Ishikawa (cell line): ENCODE measurements at regions not wholly inside any gene's neighbourhood (a gene's known extent, or its start where the extent isn't known, plus 50 kb on each side); places are given as distances from the start of the nearest gene placed in this dataset.

Experiments
- CEBPB ChIP-seq: IDR thresholded peaks from 2 replicates; pipeline ENCODE4 v1.6.1; 2012
- CREB1 ChIP-seq: IDR thresholded peaks from 2 replicates; pipeline ENCODE4 v1.6.1; 2012; ENCODE audit warnings: low read depth
- EGR1 ChIP-seq: IDR thresholded peaks from 2 replicates; pipeline ENCODE4 v1.6.1; 2012
- EP300 ChIP-seq: IDR thresholded peaks from 2 replicates; pipeline ENCODE4 v1.6.1; 2012; ENCODE audit warnings: borderline replicate concordance
- FOXM1 ChIP-seq: IDR thresholded peaks from 2 replicates; pipeline ENCODE4 v1.6.1; 2012; ENCODE audit warnings: low read depth, borderline replicate concordance
- NFIC ChIP-seq: IDR thresholded peaks from 2 replicates; pipeline ENCODE4 v1.6.1; 2012
- RAD21 ChIP-seq: IDR thresholded peaks from 2 replicates; pipeline ENCODE4 v1.6.1; 2012; ENCODE audit warnings: low read depth
- TAF1 ChIP-seq: IDR thresholded peaks from 2 replicates; pipeline ENCODE4 v1.6.1; 2012; ENCODE audit warnings: low read depth, mild to moderate bottlenecking
- TCF12 ChIP-seq: IDR thresholded peaks from 2 replicates; pipeline ENCODE4 v1.6.1; 2012; ENCODE audit warnings: low read depth
- TEAD4 ChIP-seq: IDR thresholded peaks from 2 replicates; pipeline ENCODE4 v1.6.1; 2012
- YY1 ChIP-seq: IDR thresholded peaks from 2 replicates; pipeline ENCODE4 v1.6.1; 2012; ENCODE audit warnings: low read depth
- ZBTB7A ChIP-seq: IDR thresholded peaks from 2 replicates; pipeline ENCODE4 v1.6.1; 2012; ENCODE audit warnings: low read depth
- TF ChIP-seq, protein P1 (sequence below): IDR thresholded peaks from 2 replicates; pipeline ENCODE4 v1.6.1; 2012; ENCODE audit warnings: low read depth, mild to moderate bottlenecking
- TF ChIP-seq, protein P2 (sequence below): IDR thresholded peaks from 2 replicates; pipeline ENCODE4 v1.6.1; 2012
- TF ChIP-seq, protein P3 (sequence below): IDR thresholded peaks from 2 replicates; pipeline ENCODE4 v1.6.1; 2012

DNA sequence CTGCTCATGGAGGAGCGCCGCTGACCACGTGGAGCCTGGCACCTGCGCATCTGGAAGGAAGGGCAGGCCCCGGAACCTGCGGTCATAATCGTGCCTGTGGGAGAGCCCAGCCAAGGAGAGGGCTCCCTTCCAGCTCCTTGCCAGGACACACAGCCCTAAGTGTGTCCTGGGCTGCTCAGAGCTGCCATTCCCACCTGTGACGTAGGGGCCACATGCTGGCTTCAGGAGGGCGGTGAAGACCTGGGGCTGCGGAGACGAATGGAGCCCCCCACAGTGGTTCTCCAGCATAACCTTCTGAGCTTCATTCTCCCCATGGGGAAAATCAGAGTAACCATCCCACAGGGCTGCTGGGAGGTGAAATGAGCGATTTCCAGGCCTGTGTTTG lies 127.6 kb upstream of the CHST15 start:
- TF ChIP-seq, protein P1, sequence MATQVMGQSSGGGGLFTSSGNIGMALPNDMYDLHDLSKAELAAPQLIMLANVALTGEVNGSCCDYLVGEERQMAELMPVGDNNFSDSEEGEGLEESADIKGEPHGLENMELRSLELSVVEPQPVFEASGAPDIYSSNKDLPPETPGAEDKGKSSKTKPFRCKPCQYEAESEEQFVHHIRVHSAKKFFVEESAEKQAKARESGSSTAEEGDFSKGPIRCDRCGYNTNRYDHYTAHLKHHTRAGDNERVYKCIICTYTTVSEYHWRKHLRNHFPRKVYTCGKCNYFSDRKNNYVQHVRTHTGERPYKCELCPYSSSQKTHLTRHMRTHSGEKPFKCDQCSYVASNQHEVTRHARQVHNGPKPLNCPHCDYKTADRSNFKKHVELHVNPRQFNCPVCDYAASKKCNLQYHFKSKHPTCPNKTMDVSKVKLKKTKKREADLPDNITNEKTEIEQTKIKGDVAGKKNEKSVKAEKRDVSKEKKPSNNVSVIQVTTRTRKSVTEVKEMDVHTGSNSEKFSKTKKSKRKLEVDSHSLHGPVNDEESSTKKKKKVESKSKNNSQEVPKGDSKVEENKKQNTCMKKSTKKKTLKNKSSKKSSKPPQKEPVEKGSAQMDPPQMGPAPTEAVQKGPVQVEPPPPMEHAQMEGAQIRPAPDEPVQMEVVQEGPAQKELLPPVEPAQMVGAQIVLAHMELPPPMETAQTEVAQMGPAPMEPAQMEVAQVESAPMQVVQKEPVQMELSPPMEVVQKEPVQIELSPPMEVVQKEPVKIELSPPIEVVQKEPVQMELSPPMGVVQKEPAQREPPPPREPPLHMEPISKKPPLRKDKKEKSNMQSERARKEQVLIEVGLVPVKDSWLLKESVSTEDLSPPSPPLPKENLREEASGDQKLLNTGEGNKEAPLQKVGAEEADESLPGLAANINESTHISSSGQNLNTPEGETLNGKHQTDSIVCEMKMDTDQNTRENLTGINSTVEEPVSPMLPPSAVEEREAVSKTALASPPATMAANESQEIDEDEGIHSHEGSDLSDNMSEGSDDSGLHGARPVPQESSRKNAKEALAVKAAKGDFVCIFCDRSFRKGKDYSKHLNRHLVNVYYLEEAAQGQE: no peak
- TF ChIP-seq, protein P2, sequence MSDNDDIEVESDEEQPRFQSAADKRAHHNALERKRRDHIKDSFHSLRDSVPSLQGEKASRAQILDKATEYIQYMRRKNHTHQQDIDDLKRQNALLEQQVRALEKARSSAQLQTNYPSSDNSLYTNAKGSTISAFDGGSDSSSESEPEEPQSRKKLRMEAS: no peak
- TF ChIP-seq NFIC (no peak), CREB1 (no peak)

DNA sequence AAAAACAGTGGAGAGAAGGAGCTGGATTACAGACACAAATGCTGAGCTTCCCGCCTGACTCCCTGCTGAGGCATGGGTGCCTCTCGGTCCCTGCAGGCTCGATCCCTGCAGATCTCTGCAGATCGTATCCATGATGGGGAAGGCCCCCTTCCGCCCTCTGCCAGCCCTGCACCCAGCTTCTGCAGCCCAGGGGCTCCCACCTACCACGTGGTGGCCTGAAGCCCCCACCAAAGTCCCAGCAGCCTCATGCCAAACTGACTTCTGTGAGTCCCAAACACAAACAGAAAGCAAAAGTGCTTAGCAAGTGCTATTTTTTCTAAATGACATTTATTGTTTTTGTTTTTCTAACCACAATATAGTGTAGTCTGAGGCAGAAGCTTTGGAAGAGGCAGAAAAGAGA lies 127.1 kb upstream of the CHST15 start:
- TF ChIP-seq, protein P3, sequence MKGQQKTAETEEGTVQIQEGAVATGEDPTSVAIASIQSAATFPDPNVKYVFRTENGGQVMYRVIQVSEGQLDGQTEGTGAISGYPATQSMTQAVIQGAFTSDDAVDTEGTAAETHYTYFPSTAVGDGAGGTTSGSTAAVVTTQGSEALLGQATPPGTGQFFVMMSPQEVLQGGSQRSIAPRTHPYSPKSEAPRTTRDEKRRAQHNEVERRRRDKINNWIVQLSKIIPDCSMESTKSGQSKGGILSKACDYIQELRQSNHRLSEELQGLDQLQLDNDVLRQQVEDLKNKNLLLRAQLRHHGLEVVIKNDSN: no peak
- TF ChIP-seq EP300 (no peak), TAF1 (no peak), CEBPB (no peak), TEAD4 (no peak), ZBTB7A (no peak), EGR1 (no peak), FOXM1 (no peak)
- TF ChIP-seq, protein P2: no peak
- TF ChIP-seq, protein P1: no peak

DNA sequence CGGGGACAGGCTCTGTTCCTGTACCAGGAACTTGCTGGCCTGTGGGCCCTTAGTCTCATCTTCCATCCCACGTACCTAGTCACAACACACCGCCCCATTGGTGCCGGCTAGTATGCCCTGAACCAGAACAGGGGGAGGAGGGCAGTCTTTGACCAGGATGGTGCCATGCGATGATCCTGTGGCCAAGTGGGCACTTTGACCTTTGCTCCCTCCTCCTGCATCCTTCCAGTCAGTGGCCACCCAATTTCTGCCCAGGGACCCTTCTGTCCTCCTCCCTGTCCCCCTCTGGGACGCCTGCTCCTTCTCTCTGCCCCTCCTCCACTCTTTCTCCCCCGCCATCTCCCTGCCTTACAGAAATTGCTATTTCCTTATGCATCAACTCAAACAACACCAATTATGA lies 126.3 kb upstream of the CHST15 start:
- TF ChIP-seq FOXM1: no peak
- no peak for TF ChIP-seq EGR1
- TF ChIP-seq CREB1: no peak
- TF ChIP-seq TEAD4: no peak
- no peak for TF ChIP-seq RAD21
- TF ChIP-seq, protein P3: no peak
- no peak for TF ChIP-seq CEBPB
- no peak for TF ChIP-seq TCF12
- no peak for TF ChIP-seq EP300
- TF ChIP-seq YY1: no peak
- TF ChIP-seq, protein P2: no peak
- no peak for TF ChIP-seq NFIC
- TF ChIP-seq, protein P1: no peak
- no peak for TF ChIP-seq TAF1
- TF ChIP-seq ZBTB7A: no peak

DNA sequence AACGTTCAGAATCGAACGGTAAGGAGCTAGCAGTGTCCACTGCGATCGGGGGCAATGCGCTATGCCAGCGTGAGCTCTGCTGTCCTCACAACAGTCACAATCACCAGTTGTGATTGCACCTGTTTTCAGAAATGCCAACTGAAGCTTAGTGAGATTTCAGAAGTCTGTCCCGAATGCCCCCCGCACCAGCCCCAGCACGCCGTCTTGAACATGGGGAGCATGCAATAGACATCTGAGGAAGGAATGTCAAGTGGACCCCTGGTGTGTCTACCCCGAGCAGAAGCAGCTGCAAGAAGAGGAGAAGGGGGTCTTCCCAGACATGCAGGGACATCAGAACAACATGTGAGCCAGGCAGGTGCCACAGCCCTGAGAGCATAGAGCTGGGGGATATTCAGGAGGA lies 125.7 kb upstream of the CHST15 start:
- no peak for TF ChIP-seq TCF12
- TF ChIP-seq, protein P1: no peak
- no peak for TF ChIP-seq NFIC
- TF ChIP-seq, protein P3: no peak
- no peak for TF ChIP-seq FOXM1
- no peak for TF ChIP-seq ZBTB7A
- no peak for TF ChIP-seq EGR1
- no peak for TF ChIP-seq CREB1
- no peak for TF ChIP-seq CEBPB
- TF ChIP-seq TEAD4: no peak
- TF ChIP-seq TAF1: no peak
- TF ChIP-seq EP300: no peak
- TF ChIP-seq RAD21: no peak
